ENCODE measurements at regions not wholly inside any gene's neighbourhood (a gene's known extent, or its start where the extent isn't known, plus 50 kb on each side); places are given as distances from the start of the nearest gene placed in this dataset.

- Mint-ChIP-seq H3K27ac (no peak overlapping the region), H3K9me3 (no peaks in the 10 kb centered on the region), H3K27me3 (ENCODE audit: insufficient read depth, low read depth, poor library complexity) (no peaks in the 10 kb centered on the region), H3K4me1 (no peaks in the 10 kb centered on the region), H3K4me3 (no peak overlapping the region), H3K36me3 (ENCODE audit: low read depth) (no peaks in the 10 kb centered on the region)
- no peaks in the 10 kb centered on the region for H4K20me1 ChIP-seq (replicated peaks; ENCODE audit: insufficient read depth)
- no peak overlapping the region for H3K27ac ChIP-seq (ENCODE audit: low read depth)
- ATAC-seq (no peak), DNase-seq (ENCODE audit: low spot score) (no peak)
- no peak overlapping the region for H3K4me2 ChIP-seq
- TF ChIP-seq CREB1 (CRISPR knock-in tag; IDR thresholded peaks at IDR 0.05; ENCODE audit: low read depth) (no peak), STAT1 (IDR thresholded peaks at IDR 0.05; ENCODE audit: unreplicated experiment) (no peak), NANOG (IDR thresholded peaks at IDR 0.05; ENCODE audit: borderline replicate concordance) (no peak), ETS1 (IDR thresholded peaks at IDR 0.05) (no peak), ZNF462 (CRISPR knock-in tag; IDR thresholded peaks at IDR 0.05) (no peak), REST (IDR thresholded peaks at IDR 0.05; ENCODE audit: unreplicated experiment) (no peak), JUNB (IDR thresholded peaks at IDR 0.05; ENCODE audit: unreplicated experiment) (no peak), ZNF331 (CRISPR knock-in tag; IDR thresholded peaks at IDR 0.05; ENCODE audit: low read depth) (no peak), POLR2AphosphoS5 (IDR thresholded peaks at IDR 0.05; ENCODE audit: low read depth) (no peak), EZH2phosphoT487 (IDR thresholded peaks at IDR 0.05; ENCODE audit: unreplicated experiment) (no peak)
- no peaks in the 10 kb centered on the region for H3K27me3 ChIP-seq (ENCODE audit: insufficient read depth)
- H3K4me3 ChIP-seq, result no peak overlapping the region
- H3K79me2 ChIP-seq (replicated peaks; ENCODE audit: insufficient read depth), result no peaks in the 10 kb centered on the region
- H3K36me3 ChIP-seq (ENCODE audit: insufficient read depth), result no peaks in the 10 kb centered on the region
- H3K4me1 ChIP-seq (ENCODE audit: insufficient read depth), result peaks cover 5% of the 10 kb centered on the region; the same call in 1 of the 2 replicates
- H3F3A ChIP-seq (replicated peaks; ENCODE audit: low read depth), result no peaks in the 10 kb centered on the region
- peaks cover 25% of the 10 kb centered on the region; the same call in 1 of the 2 replicates for H3K9me2 ChIP-seq (ENCODE audit: insufficient read depth)
- H2AFZ ChIP-seq, result no peak overlapping the region
These were observed 331.5 kb downstream of the ENC1 start for GRCh38 chr5:74309050-74309449.

Data from GM23338 (cell line).